Transverse colon (tissue), 4 donors: ENCODE measurements at regions not wholly inside any gene's neighbourhood (a gene's known extent, or its start where the extent isn't known, plus 50 kb on each side); places are given as distances from the start of the nearest gene placed in this dataset.

Experiments
- DNase-seq: peaks from one replicate; pipeline ENCODE4 v3.0.0-alpha.2; 2019
- H3K27ac ChIP-seq, 4 donors: fragments of 200-600 bp; sonication (generic); 2 replicates each; pipeline ENCODE4 v1.5.1; 2016 to 2018; ENCODE audit warnings: inconsistent platforms in 4 of 4
- H3K27me3 ChIP-seq: fragments of 200-600 bp; sonication (generic); 2 replicates; pipeline ENCODE4 v1.5.1; 2017; ENCODE audit warnings: inconsistent platforms
- H3K36me3 ChIP-seq, 4 donors: fragments of 200-600 bp; sonication (generic); 2 replicates each; pipeline ENCODE4 v1.5.1; 2017 to 2019; ENCODE audit warnings: inconsistent platforms in 4 of 4
- H3K4me1 ChIP-seq, 4 donors: fragments of 200-600 bp; sonication (generic); 2 replicates each; pipeline ENCODE4 v1.5.1; 2017 to 2020; ENCODE audit warnings: inconsistent platforms in 4 of 4
- H3K4me3 ChIP-seq, 4 donors: fragments of 200-600 bp; sonication (generic); 1 replicate in 1 of 4; 2 replicates in 3 of 4; pipeline versions ENCODE4 v1.5.1 to v1.6.1; 2017 to 2019; ENCODE audit warnings: inconsistent platforms in 4 of 4
- H3K9me3 ChIP-seq, 2 donors: fragments of 200-600 bp; sonication (generic); 2 replicates each; pipeline ENCODE4 v1.5.1; 2017 to 2019; ENCODE audit warnings: inconsistent platforms in 2 of 2
- CTCF ChIP-seq, 5 experiments: fragments of 200-600 bp in 3 of 5; fragments of 450-650 bp in 2 of 5; sonication (generic) in 3 of 5; IDR thresholded peaks; 1 replicate in 2 of 5; 2 replicates in 3 of 5; pipeline ENCODE4 v1.5.1; 2016 to 2017; ENCODE audit warnings: antibody characterized with exemption in 5 of 5, inconsistent platforms in 3 of 5, mild to moderate bottlenecking in 2 of 5, moderate library complexity in 1 of 5
- EP300 ChIP-seq: sonication (generic); formaldehyde crosslinking; IDR thresholded peaks from one replicate; pipeline ENCODE4 v1.6.1; 2017; ENCODE audit warnings: antibody characterized with exemption, low read depth
- POLR2A ChIP-seq: fragments of 450-650 bp; IDR thresholded peaks from one replicate; pipeline ENCODE4 v1.6.1; 2016; ENCODE audit warnings: antibody characterized with exemption, mild to moderate bottlenecking, moderate library complexity
- POLR2AphosphoS5 ChIP-seq, 3 donors: sonication (generic); formaldehyde crosslinking; IDR thresholded peaks; one replicate each; pipeline ENCODE4 v1.6.1; 2016; ENCODE audit warnings: antibody characterized with exemption in 3 of 3
- WGBS, 2 donors: methylation state at CpG; one replicate each; pipeline ENCODE4 v1.1.5; 2018; ENCODE audit warnings: low coverage in 1 of 2; 5-methylcytosine and 5-hydroxymethylcytosine counted together
- in situ Hi-C, 4 donors: fragments of 200-750 bp; cut with MboI; loops; one replicate each; pipeline versions ENCODE4 v1.15.0 to v1.15.1; 2017; ENCODE audit warnings: low sequenced_read_pairs in 3 of 4, low pct_ligation_motif_present in 1 of 4, low pct_unique_long_range_greater_than_20kb in 1 of 4
- intact Hi-C: fragments of 100-400 bp; cut with DNase I; formaldehyde crosslinking; loops from one replicate; pipeline ENCODE4 v1.15.1; 2023; ENCODE audit warnings: low total_unique reads

- intact Hi-C loops (no loop called here), in situ Hi-C loops (no loop called here)
- Histone ChIP-seq H3K4me3 (no peak overlapping the region), H3K36me3 (no peaks in the 10 kb centered on the region), H3K9me3 (no peaks in the 10 kb centered on the region), H3K27me3 (no peaks in the 10 kb centered on the region), H3K4me1 (no peaks in the 10 kb centered on the region), H3K27ac (no peak overlapping the region)
- no peak for DNase-seq
- 86 to 94% methylated on average over 5 to 9 of the region's 9 CpGs for WGBS, 2 donors
- no peak for TF ChIP-seq POLR2A
- no peak for TF ChIP-seq CTCF (IDR thresholded peaks at IDR 0.05)
- TF ChIP-seq POLR2AphosphoS5 (IDR thresholded peaks at IDR 0.05), result no peak
- no peak for TF ChIP-seq EP300
Observed at GRCh38 chr17:59506894-59507726, 58.3 kb upstream of the DHX40 start.

- TF ChIP-seq EP300 (no peak), CTCF (IDR thresholded peaks at IDR 0.05) (no peak), POLR2AphosphoS5 (IDR thresholded peaks at IDR 0.05) (no peak), POLR2A (no peak)
- no peak overlapping the region for H3K27ac ChIP-seq
- DNase-seq, result no peak
- 96 to 100% methylated on average over 4 to 7 of the region's 7 CpGs for WGBS, 2 donors
- intact Hi-C loops, result no loop called here
- H3K27me3 ChIP-seq, result no peaks in the 10 kb centered on the region
- no peaks in the 10 kb centered on the region for H3K9me3 ChIP-seq
- in situ Hi-C loops, result no loop called here
- no peaks in the 10 kb centered on the region for H3K36me3 ChIP-seq
- no peak overlapping the region for H3K4me3 ChIP-seq
- peaks cover 0 to 8% (median 2%) of the 10 kb centered on the region in 4 donors for H3K4me1 ChIP-seq
Observed at GRCh38 chr17:59508999-59509625, 56.3 kb upstream of the DHX40 start.

GRCh38 chr17:59510611-59511010, 54.8 kb upstream of the DHX40 start:
- Histone ChIP-seq H3K9me3 (no peaks in the 10 kb centered on the region), H3K36me3 (no peaks in the 10 kb centered on the region), H3K4me1 (peaks cover 0 to 18% (median 7%) of the 10 kb centered on the region in 4 donors), H3K27me3 (no peaks in the 10 kb centered on the region), H3K4me3 (no peak overlapping the region), H3K27ac (no peak overlapping the region)
- in situ Hi-C loops, result no loop called here
- TF ChIP-seq POLR2A (no peak), POLR2AphosphoS5 (IDR thresholded peaks at IDR 0.05) (no peak), CTCF (IDR thresholded peaks at IDR 0.05) (no peak), EP300 (no peak)
- intact Hi-C loops, result no loop called here
- WGBS, 2 donors, result 86% methylated on average over 2 of the region's 2 CpGs
- no peak for DNase-seq

- Histone ChIP-seq H3K4me1 (peaks cover 0 to 18% (median 7%) of the 10 kb centered on the region in 4 donors), H3K36me3 (no peaks in the 10 kb centered on the region), H3K4me3 (no peak overlapping the region), H3K9me3 (no peaks in the 10 kb centered on the region), H3K27me3 (no peaks in the 10 kb centered on the region), H3K27ac (no peak overlapping the region)
- DNase-seq, result no peak
- no peak for TF ChIP-seq POLR2AphosphoS5 (IDR thresholded peaks at IDR 0.05)
- TF ChIP-seq POLR2A, result no peak
- TF ChIP-seq CTCF (IDR thresholded peaks at IDR 0.05), result no peak
- TF ChIP-seq EP300, result no peak
- in situ Hi-C loops (no loop called here), intact Hi-C loops (no loop called here)
Observed at GRCh38 chr17:59511726-59512125, 53.7 kb upstream of the DHX40 start.
